HepG2 (cell line): ENCODE measurements at regions not wholly inside any gene's neighbourhood (a gene's known extent, or its start where the extent isn't known, plus 50 kb on each side); places are given as distances from the start of the nearest gene placed in this dataset.

Source experiments
- ATAC-seq: fragments of 200-7000 bp; cut with Tn5 transposase; 3 replicates; pipeline ENCODE4 v1.9.1; 2020; ENCODE audit warnings: mild to moderate bottlenecking, moderate library complexity
- BruUV-seq: library from RNA; stranded (reverse); fragments of 400-500 nt; replicated peaks from 2 replicates; lab custom pipeline; 2021; lab: Mats Ljungman, UMichigan
- CTCF ChIA-PET: fragments of 300-600 bp; formaldehyde crosslinking; extraction: SDS; loops from one replicate; lab custom pipeline; 2021; ENCODE audit warnings: low total read pairs, inconsistent platforms, low intra/inter-chr PET ratio; lab: Yijun Ruan, JAX
- POLR2A ChIA-PET: fragments of 350-600 bp; sonication (Branson Sonifier 250); formaldehyde crosslinking; loops from one replicate; lab custom pipeline; 2020; ENCODE audit warnings: antibody characterized with exemption, inconsistent platforms; lab: Yijun Ruan, JAX
- DNase-seq: peaks from one replicate; pipeline ENCODE4 v3.0.0-alpha.2; 2015; ENCODE audit warnings: low spot score
- FAIRE-seq: peaks from 3 replicates; lab custom pipeline; 2011; peaks lifted over from hg19 to GRCh38; lab: Jason Lieb, UNC
- H2AFZ ChIP-seq: one replicate; pipeline ENCODE4 v1.6.1; 2011; ENCODE audit warnings: low read length, inconsistent platforms
- H3K27ac ChIP-seq: fragments of 300-600 bp; 3 replicates; pipeline ENCODE4 v1.8.0; 2011; ENCODE audit warnings: mixed run types, mild to moderate bottlenecking, mixed read lengths, low read length, inconsistent platforms; ENCODE audit not compliant: insufficient read depth; ENCODE audit errors: extremely low read length
- H3K27me3 ChIP-seq, 2 experiments: fragments of 200-600 bp in 1 of 2; 2 replicates in 1 of 2; 3 replicates in 1 of 2; pipeline versions ENCODE4 v1.6.0 to v1.8.0; 2011; ENCODE audit warnings: low read length in 2 of 2, mild to moderate bottlenecking in 2 of 2, moderate library complexity in 2 of 2, inconsistent platforms in 1 of 2; ENCODE audit not compliant: insufficient read depth in 2 of 2, control insufficient read depth in 1 of 2
- H3K36me3 ChIP-seq, 2 experiments: fragments of 200-600 bp in 1 of 2; replicated peaks in 1 of 2; 2 replicates in 1 of 2; 3 replicates in 1 of 2; pipeline versions ENCODE4 v1.5.1 to v1.8.0; 2011; ENCODE audit warnings: low read length in 2 of 2, inconsistent platforms in 1 of 2; ENCODE audit not compliant: insufficient read depth in 2 of 2, control insufficient read depth in 1 of 2
- H3K4me1 ChIP-seq: 2 replicates; pipeline ENCODE4 v1.5.1; 2012; ENCODE audit warnings: low read length, inconsistent platforms; ENCODE audit not compliant: insufficient read depth
- H3K4me2 ChIP-seq: 2 replicates; pipeline ENCODE4 v1.6.0; 2011; ENCODE audit warnings: low read depth, low read length, inconsistent platforms
- H3K4me3 ChIP-seq, 3 experiments: fragments of 200-600 bp in 1 of 3; sonication (generic), shearing (Covaris generic) in 1 of 3; replicated peaks in 1 of 3; 2 replicates each; pipeline ENCODE4 v1.5.1; 2011 to 2016; ENCODE audit warnings: low read length in 3 of 3, inconsistent platforms in 2 of 3, low read depth in 2 of 3, mild to moderate bottlenecking in 2 of 3, control low read depth in 1 of 3, mixed read lengths in 1 of 3; ENCODE audit not compliant: insufficient read depth in 1 of 3
- H3K79me2 ChIP-seq: one replicate; pipeline ENCODE4 v1.6.1; 2011; ENCODE audit warnings: low read length, inconsistent platforms; ENCODE audit not compliant: insufficient read depth
- H3K9ac ChIP-seq: 2 replicates; pipeline ENCODE4 v1.6.0; 2011; ENCODE audit warnings: mild to moderate bottlenecking, low read depth, low read length, inconsistent platforms; ENCODE audit not compliant: insufficient read depth
- H3K9me3 ChIP-seq: 2 replicates; pipeline ENCODE4 v1.5.1; 2012; ENCODE audit warnings: mild to moderate bottlenecking, low read length
- H4K20me1 ChIP-seq: 2 replicates; pipeline ENCODE4 v1.6.0; 2011; ENCODE audit warnings: inconsistent platforms, mild to moderate bottlenecking, low read length, moderate library complexity; ENCODE audit not compliant: insufficient read depth
- ATRX ChIP-seq: sonication (generic); formaldehyde crosslinking; IDR thresholded peaks from 2 replicates; pipeline ENCODE4 v1.4.0; 2020; ENCODE audit warnings: missing genetic modification reagents, borderline replicate concordance
- DNMT1 ChIP-seq: sonication (generic); formaldehyde crosslinking; IDR thresholded peaks from 2 replicates; pipeline ENCODE4 v1.5.1; 2020; ENCODE audit warnings: mild to moderate bottlenecking, missing genetic modification reagents
- DR1 ChIP-seq: sonication (generic); formaldehyde crosslinking; IDR thresholded peaks from 2 replicates; pipeline ENCODE4 v1.8.0; 2021; ENCODE audit warnings: mild to moderate bottlenecking, missing genetic modification reagents, inconsistent platforms
- FLYWCH1 ChIP-seq: sonication (generic); formaldehyde crosslinking; IDR thresholded peaks from 2 replicates; pipeline ENCODE4 v1.8.1; 2023; ENCODE audit warnings: mild to moderate bottlenecking, missing genetic modification reagents
- KDM3A ChIP-seq: IDR thresholded peaks from 2 replicates; pipeline ENCODE4 v1.6.1; 2018; ENCODE audit warnings: low read depth, missing compliant biosample characterization
- KLF16 ChIP-seq, 2 experiments: sonication (generic) in 1 of 2; formaldehyde crosslinking in 1 of 2; IDR thresholded peaks; 2 replicates each; pipeline versions ENCODE4 v1.6.1 to v1.8.0; 2016 to 2023; ENCODE audit warnings: missing genetic modification reagents in 2 of 2, missing compliant biosample characterization in 1 of 2
- NKX3-1 ChIP-seq: sonication (generic); formaldehyde crosslinking; IDR thresholded peaks from 2 replicates; pipeline ENCODE4 v1.5.0; 2020; ENCODE audit warnings: missing genetic modification reagents
- PRPF4 ChIP-seq: fragments of 200-400 bp; formaldehyde crosslinking; IDR thresholded peaks from 2 replicates; pipeline ENCODE4 v1.6.1; 2016; ENCODE audit warnings: low read length, low read depth; ENCODE audit not compliant: poor library complexity, severe bottlenecking
- SRF ChIP-seq: IDR thresholded peaks from 2 replicates; pipeline ENCODE4 v1.6.1; 2011; ENCODE audit warnings: mild to moderate bottlenecking, low read depth, low read length, moderate library complexity
- ZBTB7A ChIP-seq: sonication (generic); formaldehyde crosslinking; IDR thresholded peaks from 2 replicates; pipeline ENCODE4 v1.8.0; 2022; ENCODE audit warnings: mild to moderate bottlenecking, missing genetic modification reagents
- ZMAT3 ChIP-seq: sonication (generic); formaldehyde crosslinking; conservative IDR thresholded peaks from 2 replicates; pipeline ENCODE4 v1.7.0; 2021; ENCODE audit warnings: missing genetic modification reagents
- ZNF546 ChIP-seq: sonication (generic); formaldehyde crosslinking; conservative IDR thresholded peaks from 2 replicates; pipeline ENCODE4 v1.8.1; 2023; ENCODE audit warnings: mild to moderate bottlenecking, missing genetic modification reagents
- WGBS: methylation state at CpG from one replicate; pipeline ENCODE4 v1.1.6; 2017; ENCODE audit warnings: low lambda C conversion rate; 5-methylcytosine and 5-hydroxymethylcytosine counted together
- in situ Hi-C: cut with HindIII; loops from 2 replicates; pipeline ENCODE4 v1.10.0; 2017; ENCODE audit warnings: low pct_unique_long_range_greater_than_20kb; ENCODE audit not compliant: extremely low pct_ligation_motif_present
- intact Hi-C: fragments of 100-400 bp; cut with micrococcal nuclease; formaldehyde crosslinking; loops from one replicate; pipeline ENCODE4 v1.10.0; 2022; ENCODE audit not compliant: unreplicated experiment
- TF ChIP-seq, protein P1 (sequence below): sonication (generic); formaldehyde crosslinking; IDR thresholded peaks from 2 replicates; pipeline ENCODE4 v1.5.0; 2020; ENCODE audit warnings: mild to moderate bottlenecking, missing genetic modification reagents

DNA sequence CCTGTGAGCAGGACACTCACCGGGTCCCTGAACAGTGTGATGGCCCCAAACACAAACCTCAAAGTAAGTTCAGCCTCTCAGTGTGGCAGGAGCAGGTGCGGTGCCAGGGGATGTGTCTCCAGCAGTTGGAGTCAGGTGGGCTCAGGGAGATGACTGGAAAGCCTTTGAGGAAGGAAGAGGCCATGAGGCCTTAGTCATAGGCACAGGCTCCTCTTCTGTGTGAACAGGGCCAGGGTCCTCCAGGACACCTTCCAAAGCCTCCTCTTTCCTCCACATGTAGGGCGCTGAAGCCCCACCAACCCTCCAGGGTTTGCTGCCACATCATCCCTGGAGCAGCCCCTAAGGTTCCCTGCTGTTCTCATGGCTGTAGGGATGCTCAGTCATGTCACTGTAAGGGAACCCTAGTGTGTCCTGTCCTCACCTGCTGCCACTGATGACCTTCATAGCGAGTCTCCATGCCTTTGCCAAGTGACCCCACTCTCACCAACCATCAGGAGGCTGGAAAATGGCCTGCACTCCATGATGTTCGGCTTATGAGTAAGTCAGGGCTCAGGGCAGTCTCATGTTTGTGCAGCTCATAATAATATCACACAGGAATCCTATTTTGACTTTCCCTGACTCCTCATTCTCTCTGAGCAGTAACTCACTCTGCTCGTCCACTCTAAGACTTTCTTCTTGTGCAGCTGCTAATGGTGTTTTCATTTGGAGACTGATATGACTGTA is 1152.9 kb downstream of the RPIA start (continued):
- TF ChIP-seq ZBTB7A (CRISPR knock-in tag) (no peak), NKX3-1 (no peak)

DNA sequence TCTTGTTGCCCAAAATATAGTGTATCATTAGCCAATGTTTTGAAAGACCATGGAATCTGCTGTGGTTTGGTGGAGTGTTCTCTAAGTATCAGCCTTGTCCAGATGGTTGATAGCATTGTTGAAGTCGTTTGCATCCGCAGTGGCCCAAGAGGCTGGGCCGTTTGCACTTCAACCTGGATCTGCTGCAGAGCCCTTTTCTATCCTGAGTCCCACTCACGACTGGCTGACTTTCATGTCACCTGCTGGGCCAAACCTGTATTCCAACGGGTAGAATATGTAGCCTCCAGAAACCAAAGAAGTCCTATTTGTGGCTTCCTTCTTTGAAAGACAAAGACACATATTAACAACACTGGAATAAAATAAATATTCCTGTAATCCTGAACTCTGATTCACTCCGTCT is 1154.1 kb downstream of the RPIA start:
- Histone ChIP-seq H3K27ac (no peak overlapping the region), H3K79me2 (no peaks in the 10 kb centered on the region), H3K36me3 (no peaks in the 10 kb centered on the region), H2AFZ (no peak overlapping the region), H3K9me3 (no peaks in the 10 kb centered on the region), H4K20me1 (no peaks in the 10 kb centered on the region), H3K4me1 (no peaks in the 10 kb centered on the region), H3K27me3 (peaks cover 0 to 13% of the 10 kb centered on the region in 2 experiments; a peak in 1 of 5 replicates), H3K4me2 (no peak overlapping the region), H3K4me3 (no peak overlapping the region), H3K9ac (no peak overlapping the region)
- BruUV-seq = no TSS peak
- in situ Hi-C loops = no loop called here
- ChIA-PET CTCF (no interaction called here), POLR2A (no interaction called here)
- no peak for ATAC-seq
- FAIRE-seq = no peak
- TF ChIP-seq KDM3A (CRISPR knock-in tag) = no peak
- no peak for TF ChIP-seq DNMT1 (CRISPR knock-in tag)
- TF ChIP-seq KLF16 (CRISPR knock-in tag; IDR thresholded peaks at IDR 0.05) = no peak
- TF ChIP-seq FLYWCH1 = no peak
- TF ChIP-seq ZMAT3 (CRISPR knock-in tag) = no peak
- TF ChIP-seq ZNF546 (CRISPR knock-in tag) = no peak
- TF ChIP-seq PRPF4 = no peak
- TF ChIP-seq, protein P1, sequence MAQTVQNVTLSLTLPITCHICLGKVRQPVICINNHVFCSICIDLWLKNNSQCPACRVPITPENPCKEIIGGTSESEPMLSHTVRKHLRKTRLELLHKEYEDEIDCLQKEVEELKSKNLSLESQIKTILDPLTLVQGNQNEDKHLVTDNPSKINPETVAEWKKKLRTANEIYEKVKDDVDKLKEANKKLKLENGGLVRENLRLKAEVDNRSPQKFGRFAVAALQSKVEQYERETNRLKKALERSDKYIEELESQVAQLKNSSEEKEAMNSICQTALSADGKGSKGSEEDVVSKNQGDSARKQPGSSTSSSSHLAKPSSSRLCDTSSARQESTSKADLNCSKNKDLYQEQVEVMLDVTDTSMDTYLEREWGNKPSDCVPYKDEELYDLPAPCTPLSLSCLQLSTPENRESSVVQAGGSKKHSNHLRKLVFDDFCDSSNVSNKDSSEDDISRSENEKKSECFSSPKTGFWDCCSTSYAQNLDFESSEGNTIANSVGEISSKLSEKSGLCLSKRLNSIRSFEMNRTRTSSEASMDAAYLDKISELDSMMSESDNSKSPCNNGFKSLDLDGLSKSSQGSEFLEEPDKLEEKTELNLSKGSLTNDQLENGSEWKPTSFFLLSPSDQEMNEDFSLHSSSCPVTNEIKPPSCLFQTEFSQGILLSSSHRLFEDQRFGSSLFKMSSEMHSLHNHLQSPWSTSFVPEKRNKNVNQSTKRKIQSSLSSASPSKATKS (CRISPR knock-in tag) = no peak
- no peak for TF ChIP-seq ATRX (CRISPR knock-in tag)
- no peak for TF ChIP-seq SRF
- TF ChIP-seq DR1 (CRISPR knock-in tag) = no peak
- WGBS = 12% methylated on average over 6 of the region's 6 CpGs
- intact Hi-C loops = no loop called here
- no peak for DNase-seq
